GM12878 (cell line): ENCODE measurements at regions not wholly inside any gene's neighbourhood (a gene's known extent, or its start where the extent isn't known, plus 50 kb on each side); places are given as distances from the start of the nearest gene placed in this dataset.

Experiments
- ATAC-seq: fragments of 200-7000 bp; cut with Tn5 transposase; 3 replicates; pipeline ENCODE4 v1.9.1; 2020; ENCODE audit warnings: mild to moderate bottlenecking, moderate library complexity
- BruUV-seq: library from RNA; stranded (reverse); fragments of 400-500 nt; replicated peaks from 2 replicates; lab custom pipeline; 2021; lab: Mats Ljungman, UMichigan
- CTCF ChIA-PET: fragments of 300-600 bp; sonication (Branson Sonifier 250); formaldehyde crosslinking; extraction: SDS; loops from one replicate; lab custom pipeline; 2021; ENCODE audit warnings: inconsistent platforms; lab: Yijun Ruan, JAX
- POLR2A ChIA-PET: fragments of 350-600 bp; formaldehyde crosslinking; extraction: SDS; loops from one replicate; lab custom pipeline; 2021; ENCODE audit warnings: inconsistent platforms; lab: Charles Lee
- RAD21 ChIA-PET: fragments of 300-600 bp; sonication (Branson Sonifier 250); formaldehyde crosslinking; loops from one replicate; lab custom pipeline; 2023; ENCODE audit warnings: antibody characterized with exemption; ENCODE audit not compliant: unreplicated experiment; lab: Charles Lee
- SMC1A ChIA-PET: fragments of 300-600 bp; sonication (Branson Sonifier 250); formaldehyde crosslinking; loops from one replicate; lab custom pipeline; 2023; ENCODE audit not compliant: unreplicated experiment, uncharacterized antibody; lab: Charles Lee
- DNase-seq: peaks from one replicate; pipeline ENCODE4 v3.0.0-alpha.2; 2011; ENCODE audit warnings: low read depth, low spot score
- FAIRE-seq: peaks from 3 replicates; lab custom pipeline; 2011; peaks lifted over from hg19 to GRCh38; lab: Jason Lieb, UNC
- H2AFZ ChIP-seq: 2 replicates; pipeline ENCODE4 v1.6.0; 2011; ENCODE audit warnings: low read depth, low read length, control low read depth; ENCODE audit not compliant: control insufficient read depth
- H3K27ac ChIP-seq: 2 replicates; pipeline ENCODE4 v1.5.1; 2011; ENCODE audit warnings: control low read depth; ENCODE audit not compliant: control insufficient read depth, insufficient read depth
- H3K27me3 ChIP-seq, 2 experiments: replicated peaks in 1 of 2; 2 replicates each; pipeline versions ENCODE4 v1.6.0 to v1.6.1; 2011; ENCODE audit warnings: low read length in 1 of 2; ENCODE audit not compliant: control insufficient read depth in 2 of 2, insufficient read depth in 2 of 2
- H3K36me3 ChIP-seq, 2 experiments: 2 replicates each; pipeline ENCODE4 v1.5.1; 2011; ENCODE audit warnings: low read length in 1 of 2; ENCODE audit not compliant: control insufficient read depth in 2 of 2, insufficient read depth in 2 of 2
- H3K4me1 ChIP-seq: 2 replicates; pipeline ENCODE4 v1.6.1; 2011; ENCODE audit warnings: mild to moderate bottlenecking, low read length, moderate library complexity, mixed read lengths; ENCODE audit not compliant: control insufficient read depth, insufficient read depth
- H3K4me2 ChIP-seq: 2 replicates; pipeline ENCODE4 v1.6.0; 2011; ENCODE audit warnings: control low read depth; ENCODE audit not compliant: control insufficient read depth, insufficient read depth
- H3K4me3 ChIP-seq: fragments of 200-600 bp; sonication (generic); 2 replicates; pipeline ENCODE4 v1.5.1; 2016
- H3K79me2 ChIP-seq: 2 replicates; pipeline ENCODE4 v1.6.0; 2011; ENCODE audit warnings: low read length; ENCODE audit not compliant: control insufficient read depth, insufficient read depth
- H3K9ac ChIP-seq: 2 replicates; pipeline ENCODE4 v1.8.0; 2011; ENCODE audit warnings: low read length, control low read depth, mixed read lengths; ENCODE audit not compliant: control insufficient read depth, insufficient read depth
- H3K9me3 ChIP-seq: replicated peaks from 3 replicates; pipeline ENCODE4 v1.5.1; 2011; ENCODE audit warnings: mild to moderate bottlenecking, low read length; ENCODE audit not compliant: control insufficient read depth, insufficient read depth
- H4K20me1 ChIP-seq: 2 replicates; pipeline ENCODE4 v1.6.0; 2011; ENCODE audit not compliant: control insufficient read depth, insufficient read depth
- CEBPZ ChIP-seq: fragments of 150-350 bp; IDR thresholded peaks from 2 replicates; pipeline ENCODE4 v1.6.1; 2016; ENCODE audit warnings: low read depth, low read length
- CHD1 ChIP-seq: IDR thresholded peaks from 2 replicates; pipeline ENCODE4 v1.6.1; 2012; ENCODE audit warnings: low read depth, low read length, improper control_type of control experiment
- GABPA ChIP-seq: IDR thresholded peaks from 2 replicates; pipeline ENCODE4 v1.6.1; 2014; ENCODE audit warnings: antibody characterized with exemption, low read depth, mild to moderate bottlenecking, inconsistent platforms
- KDM1A ChIP-seq: fragments of 200-600 bp; sonication (generic); IDR thresholded peaks from 2 replicates; pipeline ENCODE4 v1.6.1; 2016; ENCODE audit warnings: borderline replicate concordance
- MLLT1 ChIP-seq: fragments of 450-650 bp; IDR thresholded peaks from 2 replicates; pipeline ENCODE4 v1.6.1; 2016; ENCODE audit warnings: mild to moderate bottlenecking
- NR2C2 ChIP-seq: IDR thresholded peaks from 2 replicates; pipeline ENCODE4 v1.6.1; 2011; ENCODE audit warnings: borderline replicate concordance, low read depth; ENCODE audit not compliant: control insufficient read depth, insufficient read length
- NR2F1 ChIP-seq: fragments of 450-650 bp; conservative IDR thresholded peaks from 2 replicates; pipeline ENCODE4 v1.6.1; 2017; ENCODE audit warnings: mild to moderate bottlenecking
- PKNOX1 ChIP-seq: fragments of 450-650 bp; IDR thresholded peaks from 2 replicates; pipeline ENCODE4 v1.6.1; 2016; ENCODE audit warnings: mild to moderate bottlenecking
- PML ChIP-seq: IDR thresholded peaks from 2 replicates; pipeline ENCODE4 v1.6.1; 2012; ENCODE audit warnings: low read length, inconsistent platforms
- SRF ChIP-seq, 2 experiments: IDR thresholded peaks; 2 replicates each; pipeline ENCODE4 v1.6.1; 2011; ENCODE audit warnings: low read depth in 2 of 2, low read length in 2 of 2, mild to moderate bottlenecking in 1 of 2, moderate library complexity in 1 of 2
- ZBTB4 ChIP-seq: fragments of 450-650 bp; formaldehyde crosslinking; IDR thresholded peaks from 2 replicates; pipeline ENCODE4 v1.4.0; 2022; ENCODE audit warnings: mild to moderate bottlenecking, moderate library complexity
- WGBS: methylation state at CpG from one replicate; pipeline ENCODE4 v1.1.6; 2016; ENCODE audit warnings: low lambda C conversion rate; ENCODE audit not compliant: insufficient replicate concordance, insufficient coverage; ENCODE audit errors: missing lambda C conversion rate; 5-methylcytosine and 5-hydroxymethylcytosine counted together
- in situ Hi-C: fragments of 300-500 bp; cut with MboI; formaldehyde crosslinking; loops from 9 replicates; pipeline ENCODE4 v1.14.3; 2018; ENCODE audit warnings: mixed read lengths
- intact Hi-C: fragments of 100-400 bp; cut with micrococcal nuclease; formaldehyde crosslinking; loops from one replicate; pipeline ENCODE4 v1.14.2; 2022; ENCODE audit not compliant: unreplicated experiment
- TF ChIP-seq, protein P1 (sequence below): IDR thresholded peaks from 2 replicates; pipeline ENCODE4 v1.6.1; 2011; ENCODE audit warnings: borderline replicate concordance, low read depth, mild to moderate bottlenecking, moderate library complexity, mixed read lengths, low read length; ENCODE audit not compliant: insufficient read depth; ENCODE audit errors: extremely low read length
- TF ChIP-seq, protein P2 (sequence below): fragments of 450-650 bp; IDR thresholded peaks from 2 replicates; pipeline ENCODE4 v1.6.1; 2014; ENCODE audit warnings: mild to moderate bottlenecking

DNA sequence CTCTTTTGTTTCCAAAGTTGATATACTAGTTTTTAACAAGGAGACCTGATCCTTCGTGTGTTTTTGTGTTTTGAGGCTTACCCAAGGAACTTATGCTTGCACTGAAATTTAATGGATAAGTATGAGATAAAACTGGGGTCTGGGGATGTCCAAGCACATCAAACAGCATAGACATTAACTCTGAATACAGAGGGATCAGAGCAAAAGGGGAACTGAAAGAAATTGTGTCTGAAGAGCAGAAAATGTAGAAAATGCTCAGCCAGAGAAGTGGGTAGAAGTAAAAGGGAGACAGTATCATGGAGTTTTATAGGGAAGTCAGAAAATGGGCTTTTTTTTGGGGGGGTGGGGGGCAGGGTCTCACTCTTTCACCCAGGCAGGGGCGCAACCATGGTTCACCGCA is 695.4 kb downstream of the ARAP2 start:
- BruUV-seq: no TSS peak
- intact Hi-C loops: no loop called here
- 23% methylated on average over 3 of the region's 3 CpGs for WGBS
- Histone ChIP-seq H3K27me3 (no peaks in the 10 kb centered on the region), H3K4me3 (no peak overlapping the region), H4K20me1 (no peaks in the 10 kb centered on the region), H3K27ac (no peak overlapping the region), H3K9me3 (no peaks in the 10 kb centered on the region), H3K36me3 (no peaks in the 10 kb centered on the region), H3K4me2 (no peak overlapping the region), H2AFZ (no peak overlapping the region), H3K79me2 (no peaks in the 10 kb centered on the region), H3K4me1 (no peaks in the 10 kb centered on the region), H3K9ac (no peak overlapping the region)
- POLR2A ChIA-PET: no interaction called here
- DNase-seq: no peak
- FAIRE-seq: no peak
- in situ Hi-C loops: no loop called here
- RAD21 ChIA-PET: no interaction called here
- SMC1A ChIA-PET: no interaction called here
- CTCF ChIA-PET: no interaction called here
- peak; percentile 82 for ATAC-seq
- TF ChIP-seq CHD1: no peak
- TF ChIP-seq NR2F1: no peak
- TF ChIP-seq ZBTB4: no peak
- TF ChIP-seq, protein P1, sequence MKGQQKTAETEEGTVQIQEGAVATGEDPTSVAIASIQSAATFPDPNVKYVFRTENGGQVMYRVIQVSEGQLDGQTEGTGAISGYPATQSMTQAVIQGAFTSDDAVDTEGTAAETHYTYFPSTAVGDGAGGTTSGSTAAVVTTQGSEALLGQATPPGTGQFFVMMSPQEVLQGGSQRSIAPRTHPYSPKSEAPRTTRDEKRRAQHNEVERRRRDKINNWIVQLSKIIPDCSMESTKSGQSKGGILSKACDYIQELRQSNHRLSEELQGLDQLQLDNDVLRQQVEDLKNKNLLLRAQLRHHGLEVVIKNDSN: no peak
- peak in 1 of 2 experiments; percentile 35; a peak in 1 of 4 replicates for TF ChIP-seq SRF (IDR thresholded peaks at IDR 0.05; ENCODE audit: low read depth in 2 of 2, low read length in 2 of 2)
- TF ChIP-seq PML: no peak
- TF ChIP-seq CEBPZ: no peak
- TF ChIP-seq PKNOX1: no peak
- TF ChIP-seq KDM1A: no peak
- no peak for TF ChIP-seq NR2C2
- TF ChIP-seq GABPA: no peak
- peak; percentile 98 for TF ChIP-seq MLLT1
- TF ChIP-seq, protein P2, sequence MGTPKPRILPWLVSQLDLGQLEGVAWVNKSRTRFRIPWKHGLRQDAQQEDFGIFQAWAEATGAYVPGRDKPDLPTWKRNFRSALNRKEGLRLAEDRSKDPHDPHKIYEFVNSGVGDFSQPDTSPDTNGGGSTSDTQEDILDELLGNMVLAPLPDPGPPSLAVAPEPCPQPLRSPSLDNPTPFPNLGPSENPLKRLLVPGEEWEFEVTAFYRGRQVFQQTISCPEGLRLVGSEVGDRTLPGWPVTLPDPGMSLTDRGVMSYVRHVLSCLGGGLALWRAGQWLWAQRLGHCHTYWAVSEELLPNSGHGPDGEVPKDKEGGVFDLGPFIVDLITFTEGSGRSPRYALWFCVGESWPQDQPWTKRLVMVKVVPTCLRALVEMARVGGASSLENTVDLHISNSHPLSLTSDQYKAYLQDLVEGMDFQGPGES: no peak
